PC-9 (cell line): ENCODE measurements at regions not wholly inside any gene's neighbourhood (a gene's known extent, or its start where the extent isn't known, plus 50 kb on each side); places are given as distances from the start of the nearest gene placed in this dataset.

Experiments used
- EZH2 ChIP-seq: fragments of 200-600 bp; sonication (generic); IDR thresholded peaks from 2 replicates; pipeline ENCODE4 v1.8.0; 2017; ENCODE audit warnings: antibody characterized with exemption, low read depth
- TF ChIP-seq, protein P1 (sequence below): fragments of 200-600 bp; sonication (generic); conservative IDR thresholded peaks from 2 replicates; pipeline ENCODE4 v1.6.1; 2017; ENCODE audit warnings: mixed run types, antibody characterized with exemption, mild to moderate bottlenecking, moderate library complexity

DNA sequence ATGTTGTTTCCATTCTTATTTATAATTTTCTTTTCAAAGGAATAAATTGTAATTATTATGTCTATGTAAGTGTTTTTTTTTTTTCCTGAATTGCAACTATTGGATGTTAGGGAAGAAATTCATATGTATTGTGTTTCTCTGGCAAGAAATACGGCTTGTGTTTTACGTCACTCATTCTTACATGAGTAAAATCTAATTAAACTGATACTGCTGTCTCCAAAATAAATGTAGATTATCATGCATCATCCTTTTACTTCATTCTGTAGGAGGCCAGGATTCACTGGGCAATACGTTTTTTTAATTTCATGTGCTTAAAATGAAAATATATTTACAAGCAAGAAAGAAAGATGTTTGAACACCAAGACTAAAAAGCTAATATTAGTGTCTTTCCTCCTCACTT is 590.8 kb downstream of the OTOL1 start:
- TF ChIP-seq, protein P1, sequence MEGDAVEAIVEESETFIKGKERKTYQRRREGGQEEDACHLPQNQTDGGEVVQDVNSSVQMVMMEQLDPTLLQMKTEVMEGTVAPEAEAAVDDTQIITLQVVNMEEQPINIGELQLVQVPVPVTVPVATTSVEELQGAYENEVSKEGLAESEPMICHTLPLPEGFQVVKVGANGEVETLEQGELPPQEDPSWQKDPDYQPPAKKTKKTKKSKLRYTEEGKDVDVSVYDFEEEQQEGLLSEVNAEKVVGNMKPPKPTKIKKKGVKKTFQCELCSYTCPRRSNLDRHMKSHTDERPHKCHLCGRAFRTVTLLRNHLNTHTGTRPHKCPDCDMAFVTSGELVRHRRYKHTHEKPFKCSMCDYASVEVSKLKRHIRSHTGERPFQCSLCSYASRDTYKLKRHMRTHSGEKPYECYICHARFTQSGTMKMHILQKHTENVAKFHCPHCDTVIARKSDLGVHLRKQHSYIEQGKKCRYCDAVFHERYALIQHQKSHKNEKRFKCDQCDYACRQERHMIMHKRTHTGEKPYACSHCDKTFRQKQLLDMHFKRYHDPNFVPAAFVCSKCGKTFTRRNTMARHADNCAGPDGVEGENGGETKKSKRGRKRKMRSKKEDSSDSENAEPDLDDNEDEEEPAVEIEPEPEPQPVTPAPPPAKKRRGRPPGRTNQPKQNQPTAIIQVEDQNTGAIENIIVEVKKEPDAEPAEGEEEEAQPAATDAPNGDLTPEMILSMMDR = no peak
- TF ChIP-seq EZH2 = no peak
